A549 (cell line): ENCODE measurements at regions not wholly inside any gene's neighbourhood (a gene's known extent, or its start where the extent isn't known, plus 50 kb on each side); places are given as distances from the start of the nearest gene placed in this dataset.

Experiments
- ATAC-seq, 2 experiments: fragments of 200-7000 bp in 1 of 2; fragments of >200 bp in 1 of 2; cut with Nextera tagmentation in 1 of 2; cut with Tn5 transposase in 1 of 2; 3 replicates each; pipeline versions ENCODE4 v1.8.0 to v1.9.1; 2018 to 2020; ENCODE audit warnings: mild to moderate bottlenecking in 1 of 2, moderate library complexity in 1 of 2
- CTCF ChIA-PET: fragments of 300-600 bp; sonication (Branson Sonifier 250); formaldehyde crosslinking; extraction: SDS; loops from one replicate; lab custom pipeline; 2021; ENCODE audit warnings: antibody characterized with exemption, inconsistent platforms; lab: Yijun Ruan, JAX
- POLR2A ChIA-PET: fragments of 350-600 bp; formaldehyde crosslinking; extraction: SDS; loops from one replicate; lab custom pipeline; 2021; ENCODE audit warnings: antibody characterized with exemption, inconsistent platforms; lab: Yijun Ruan, JAX
- DNase-seq, 2 experiments: peaks; one replicate each; pipeline versions ENCODE4 v3.0.0 to v3.0.0-alpha.2; 2011 to 2016; ENCODE audit warnings: low read depth in 1 of 2, low spot score in 1 of 2
- FAIRE-seq: peaks from 2 replicates; lab custom pipeline; 2011; peaks lifted over from hg19 to GRCh38; lab: Jason Lieb, UNC
- H3K27ac ChIP-seq, 2 experiments: fragments of >200 bp; sonication (Bioruptor Twin); formaldehyde crosslinking; 3 replicates each; pipeline ENCODE4 v1.5.1; 2016 to 2017
- H3K4me1 ChIP-seq: fragments of >200 bp; sonication (Bioruptor Twin); formaldehyde crosslinking; 3 replicates; pipeline ENCODE4 v1.6.1; 2016
- H3K4me2 ChIP-seq: fragments of >200 bp; sonication (Bioruptor Twin); formaldehyde crosslinking; 3 replicates; pipeline ENCODE4 v1.6.1; 2016
- H3K4me3 ChIP-seq: fragments of >200 bp; sonication (Bioruptor Twin); formaldehyde crosslinking; 3 replicates; pipeline ENCODE4 v1.5.1; 2016
- H3K9me3 ChIP-seq: fragments of >200 bp; sonication (Bioruptor Twin); formaldehyde crosslinking; 3 replicates; pipeline ENCODE4 v1.6.1; 2016
- CBX8 ChIP-seq: fragments of 200-600 bp; sonication (generic); IDR thresholded peaks from 2 replicates; pipeline ENCODE4 v1.6.1; 2016
- CHD4 ChIP-seq: fragments of 200-600 bp; sonication (generic); IDR thresholded peaks from 2 replicates; pipeline ENCODE4 v1.6.1; 2016; ENCODE audit warnings: antibody characterized with exemption, mild to moderate bottlenecking, borderline replicate concordance
- EHF ChIP-seq: fragments of 250-450 bp; sonication (Bioruptor Pico); IDR thresholded peaks from 2 replicates; pipeline ENCODE4 v1.5.0; 2020; ENCODE audit warnings: mild to moderate bottlenecking
- ELK1 ChIP-seq: fragments of 150-350 bp; IDR thresholded peaks from 2 replicates; pipeline ENCODE4 v1.6.1; 2014; ENCODE audit warnings: low read depth, mild to moderate bottlenecking, low read length
- EP300 ChIP-seq, 2 experiments: fragments of >200 bp; sonication (Bioruptor Twin); formaldehyde crosslinking; IDR thresholded peaks; 2 replicates in 1 of 2; 3 replicates in 1 of 2; pipeline ENCODE4 v1.6.1; 2016 to 2017
- FOSL2 ChIP-seq, 2 experiments: fragments of 450-650 bp in 1 of 2; fragments of >200 bp in 1 of 2; sonication (Bioruptor Twin) in 1 of 2; formaldehyde crosslinking; IDR thresholded peaks; 2 replicates each; pipeline versions ENCODE4 v1.5.0 to v1.6.1; 2016 to 2020; ENCODE audit warnings: mild to moderate bottlenecking in 1 of 2, moderate library complexity in 1 of 2
- FOXS1 ChIP-seq: fragments of 250-450 bp; sonication (Bioruptor Pico); IDR thresholded peaks from 2 replicates; pipeline ENCODE4 v1.5.0; 2020; ENCODE audit warnings: mild to moderate bottlenecking, moderate library complexity
- GATA3 ChIP-seq: IDR thresholded peaks from 2 replicates; pipeline ENCODE4 v1.6.1; 2012; ENCODE audit warnings: borderline replicate concordance
- HOXB13 ChIP-seq: fragments of 250-450 bp; sonication (Bioruptor Pico); IDR thresholded peaks from 2 replicates; pipeline ENCODE4 v1.5.0; 2020; ENCODE audit warnings: low read depth, mild to moderate bottlenecking, moderate library complexity
- JUN ChIP-seq, 2 experiments: fragments of >200 bp; sonication (Bioruptor Twin); formaldehyde crosslinking; IDR thresholded peaks; 2 replicates in 1 of 2; 3 replicates in 1 of 2; pipeline ENCODE4 v1.6.1; 2016 to 2017
- JUNB ChIP-seq: fragments of >200 bp; sonication (Bioruptor Twin); formaldehyde crosslinking; IDR thresholded peaks from 2 replicates; pipeline ENCODE4 v1.6.1; 2016
- MAX ChIP-seq: IDR thresholded peaks from 2 replicates; pipeline ENCODE4 v1.6.1; 2012
- MAZ ChIP-seq: fragments of 150-350 bp; IDR thresholded peaks from 2 replicates; pipeline ENCODE4 v1.6.1; 2014; ENCODE audit warnings: antibody characterized with exemption, low read depth, low read length, borderline replicate concordance
- NFE2L2 ChIP-seq: fragments of 150-350 bp; conservative IDR thresholded peaks from 2 replicates; pipeline ENCODE4 v1.6.1; 2014; ENCODE audit warnings: low read length
- NR3C1 ChIP-seq: fragments of >200 bp; sonication (Bioruptor Twin); formaldehyde crosslinking; IDR thresholded peaks from 3 replicates; pipeline ENCODE4 v1.6.1; 2017
- POLR2A ChIP-seq: IDR thresholded peaks from 2 replicates; pipeline ENCODE4 v1.6.1; 2012; ENCODE audit warnings: mild to moderate bottlenecking, low read length
- RCOR1 ChIP-seq: fragments of 150-350 bp; IDR thresholded peaks from 2 replicates; pipeline ENCODE4 v1.6.1; 2014; ENCODE audit warnings: antibody characterized with exemption, low read length, low read depth
- RNF2 ChIP-seq: fragments of 200-600 bp; sonication (generic); IDR thresholded peaks from 2 replicates; pipeline ENCODE4 v1.6.1; 2016; ENCODE audit warnings: low read depth, mild to moderate bottlenecking, antibody characterized with exemption, moderate library complexity, borderline replicate concordance
- SMC3 ChIP-seq: fragments of >200 bp; sonication (Bioruptor Twin); formaldehyde crosslinking; IDR thresholded peaks from 3 replicates; pipeline ENCODE4 v1.6.1; 2018; ENCODE audit warnings: inconsistent platforms
- TP53 ChIP-seq: fragments of 250-450 bp; sonication (Bioruptor Pico); IDR thresholded peaks from 2 replicates; pipeline ENCODE4 v1.5.0; 2021; ENCODE audit warnings: mild to moderate bottlenecking, moderate library complexity
- ZC3H11A ChIP-seq: fragments of 450-650 bp; IDR thresholded peaks from 2 replicates; pipeline ENCODE4 v1.6.1; 2014; ENCODE audit warnings: antibody characterized with exemption, mild to moderate bottlenecking
- ZFP36 ChIP-seq: fragments of 450-650 bp; IDR thresholded peaks from 2 replicates; pipeline ENCODE4 v1.6.1; 2014; ENCODE audit warnings: borderline replicate concordance; ENCODE audit not compliant: partially characterized antibody
- ZNF302 ChIP-seq: fragments of 250-450 bp; sonication (Bioruptor Pico); IDR thresholded peaks from 2 replicates; pipeline ENCODE4 v1.9.0; 2021; ENCODE audit warnings: inconsistent platforms, mild to moderate bottlenecking, moderate library complexity
- WGBS: methylation state at CpG from one replicate; pipeline ENCODE4 v1.1.6; 2017; ENCODE audit errors: missing lambda C conversion rate; 5-methylcytosine and 5-hydroxymethylcytosine counted together
- TF ChIP-seq, protein P1 (sequence below): fragments of >200 bp; sonication (Bioruptor Twin); formaldehyde crosslinking; IDR thresholded peaks from 3 replicates; pipeline ENCODE4 v1.6.1; 2016
- TF ChIP-seq, protein P2 (sequence below): fragments of 450-650 bp; IDR thresholded peaks from 2 replicates; pipeline ENCODE4 v1.6.1; 2014; ENCODE audit warnings: antibody characterized with exemption
- TF ChIP-seq, protein P3 (sequence below): IDR thresholded peaks from 2 replicates; pipeline ENCODE4 v1.6.1; 2012
- TF ChIP-seq, protein P4 (sequence below): fragments of >200 bp; sonication (Bioruptor Twin); formaldehyde crosslinking; IDR thresholded peaks from 2 replicates; pipeline ENCODE4 v1.6.1; 2016

DNA sequence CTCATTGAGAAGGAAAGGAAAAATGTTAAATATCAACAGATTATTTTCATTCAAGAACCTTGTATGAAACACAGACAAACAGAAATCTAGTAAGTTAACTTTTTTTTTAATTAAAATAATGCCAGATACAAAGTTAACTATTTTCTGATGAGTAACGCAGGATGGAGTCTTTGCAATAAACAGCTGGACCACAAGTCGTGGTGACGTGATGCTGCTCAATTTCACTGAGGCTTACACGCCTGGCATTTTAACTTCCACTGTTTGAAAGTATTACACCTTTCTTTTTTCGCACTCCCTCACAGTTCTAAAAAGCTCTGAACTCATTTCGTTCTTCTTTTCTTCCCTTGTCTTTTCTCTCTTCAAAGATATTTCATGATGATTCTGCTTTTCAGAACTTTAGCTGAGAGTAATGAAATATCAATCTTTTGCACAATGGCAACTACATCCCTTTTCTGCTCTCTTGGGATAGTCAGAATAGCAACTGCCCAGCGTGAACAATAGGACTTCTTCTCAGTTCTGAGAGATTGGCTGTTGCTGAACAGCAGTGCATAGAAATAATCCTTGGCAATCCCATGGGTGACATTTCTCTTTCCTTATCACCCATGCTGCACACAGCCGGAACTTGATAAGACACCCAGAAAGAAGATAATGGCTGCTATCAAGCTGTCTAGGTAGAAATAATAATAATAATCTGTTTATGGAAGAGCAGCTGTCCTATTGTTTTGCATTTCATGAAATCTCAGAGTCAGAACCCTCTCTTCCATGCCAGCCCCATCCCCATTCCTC is 160.5 kb downstream of the BTG1 start:
- 78% methylated on average over 8 of the region's 8 CpGs for WGBS
- CTCF ChIA-PET = interaction anchor here (1.7 to 2.6 kb wide), 2 partner anchors 174 to 604 kb away, joined by 4 to 8 read pairs; no protein-coding TSS in a partner anchor
- H3K27ac ChIP-seq = peak overlapping the region in 1 of 2 experiments; percentile 44; a peak in 3 of 6 replicates

DNA sequence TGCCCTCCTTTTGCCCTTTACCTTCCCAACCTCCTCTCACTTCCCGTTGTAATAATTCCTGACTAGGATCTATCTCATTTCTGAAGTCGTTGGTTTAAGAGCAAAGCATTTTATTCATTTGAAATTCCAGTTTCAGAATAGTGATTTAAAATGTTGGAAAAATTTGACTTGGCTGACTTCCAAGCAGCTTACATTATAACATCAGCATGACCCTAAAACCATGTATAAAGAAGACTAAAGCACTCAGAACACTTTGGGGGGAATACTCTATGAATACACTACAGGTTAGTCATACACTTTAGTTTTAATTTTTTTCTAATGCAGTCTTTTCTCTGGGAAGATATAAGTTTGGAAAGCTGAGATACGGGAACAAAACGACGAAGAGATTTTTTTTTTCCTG is 161.1 kb downstream of the BTG1 start:
- POLR2A ChIA-PET = no interaction called here
- FAIRE-seq (no peak), ATAC-seq (no peak)

More for the DNA sequence above, 160.5 kb downstream of the BTG1 start:
- FAIRE-seq (no peak), DNase-seq (no peak), ATAC-seq (no peak)
- peak overlapping the region; percentile 67; the same call in 2 of the 3 replicates for H3K4me2 ChIP-seq
- H3K9me3 ChIP-seq = no peaks in the 10 kb centered on the region
- H3K4me1 ChIP-seq = peaks cover 24% of the 10 kb centered on the region
- POLR2A ChIA-PET = no interaction called here
- TF ChIP-seq FOXS1 (CRISPR knock-in tag) (no peak), SMC3 (no peak), EP300 (IDR thresholded peaks at IDR 0.05) (no peak), ZNF302 (CRISPR knock-in tag) (no peak), JUNB (no peak), ZC3H11A (no peak), MAX (no peak), NFE2L2 (no peak), TP53 (CRISPR knock-in tag) (no peak), POLR2A (no peak), CHD4 (no peak), ZFP36 (no peak), EHF (CRISPR knock-in tag) (no peak), NR3C1 (no peak), JUN (IDR thresholded peaks at IDR 0.05) (no peak)
- TF ChIP-seq, protein P1, sequence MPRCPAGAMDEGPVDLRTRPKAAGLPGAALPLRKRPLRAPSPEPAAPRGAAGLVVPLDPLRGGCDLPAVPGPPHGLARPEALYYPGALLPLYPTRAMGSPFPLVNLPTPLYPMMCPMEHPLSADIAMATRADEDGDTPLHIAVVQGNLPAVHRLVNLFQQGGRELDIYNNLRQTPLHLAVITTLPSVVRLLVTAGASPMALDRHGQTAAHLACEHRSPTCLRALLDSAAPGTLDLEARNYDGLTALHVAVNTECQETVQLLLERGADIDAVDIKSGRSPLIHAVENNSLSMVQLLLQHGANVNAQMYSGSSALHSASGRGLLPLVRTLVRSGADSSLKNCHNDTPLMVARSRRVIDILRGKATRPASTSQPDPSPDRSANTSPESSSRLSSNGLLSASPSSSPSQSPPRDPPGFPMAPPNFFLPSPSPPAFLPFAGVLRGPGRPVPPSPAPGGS = no peak
- TF ChIP-seq, protein P2, sequence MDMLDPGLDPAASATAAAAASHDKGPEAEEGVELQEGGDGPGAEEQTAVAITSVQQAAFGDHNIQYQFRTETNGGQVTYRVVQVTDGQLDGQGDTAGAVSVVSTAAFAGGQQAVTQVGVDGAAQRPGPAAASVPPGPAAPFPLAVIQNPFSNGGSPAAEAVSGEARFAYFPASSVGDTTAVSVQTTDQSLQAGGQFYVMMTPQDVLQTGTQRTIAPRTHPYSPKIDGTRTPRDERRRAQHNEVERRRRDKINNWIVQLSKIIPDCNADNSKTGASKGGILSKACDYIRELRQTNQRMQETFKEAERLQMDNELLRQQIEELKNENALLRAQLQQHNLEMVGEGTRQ = no peak
- H3K4me3 ChIP-seq = no peak overlapping the region

More for the DNA sequence above, 161.1 kb downstream of the BTG1 start:
- no peak for TF ChIP-seq GATA3
- TF ChIP-seq TP53 (CRISPR knock-in tag) = no peak
- TF ChIP-seq, protein P3, sequence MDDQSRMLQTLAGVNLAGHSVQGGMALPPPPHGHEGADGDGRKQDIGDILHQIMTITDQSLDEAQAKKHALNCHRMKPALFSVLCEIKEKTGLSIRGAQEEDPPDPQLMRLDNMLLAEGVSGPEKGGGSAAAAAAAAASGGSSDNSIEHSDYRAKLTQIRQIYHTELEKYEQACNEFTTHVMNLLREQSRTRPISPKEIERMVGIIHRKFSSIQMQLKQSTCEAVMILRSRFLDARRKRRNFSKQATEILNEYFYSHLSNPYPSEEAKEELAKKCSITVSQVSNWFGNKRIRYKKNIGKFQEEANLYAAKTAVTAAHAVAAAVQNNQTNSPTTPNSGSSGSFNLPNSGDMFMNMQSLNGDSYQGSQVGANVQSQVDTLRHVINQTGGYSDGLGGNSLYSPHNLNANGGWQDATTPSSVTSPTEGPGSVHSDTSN = no peak
- no peak for TF ChIP-seq CBX8
- TF ChIP-seq HOXB13 (CRISPR knock-in tag) = no peak
- TF ChIP-seq EHF (CRISPR knock-in tag) = no peak
- TF ChIP-seq FOSL2 (IDR thresholded peaks at IDR 0.05) = no peak
- no peak for TF ChIP-seq FOSL2 (CRISPR knock-in tag; IDR thresholded peaks at IDR 0.05)
- no peak for TF ChIP-seq CHD4
- TF ChIP-seq, protein P4, sequence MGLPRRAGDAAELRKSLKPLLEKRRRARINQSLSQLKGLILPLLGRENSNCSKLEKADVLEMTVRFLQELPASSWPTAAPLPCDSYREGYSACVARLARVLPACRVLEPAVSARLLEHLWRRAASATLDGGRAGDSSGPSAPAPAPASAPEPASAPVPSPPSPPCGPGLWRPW = no peak
- no peak for TF ChIP-seq RCOR1
- no peak for TF ChIP-seq JUN (IDR thresholded peaks at IDR 0.05)
- TF ChIP-seq MAZ = no peak
- no peak for TF ChIP-seq ELK1
- TF ChIP-seq FOXS1 (CRISPR knock-in tag) = no peak
- no peak for TF ChIP-seq RNF2
- TF ChIP-seq, all 56 proteins: peak for 0
- CTCF ChIA-PET = interaction anchor here (0.6 to 2.6 kb wide), 2 partner anchors 603 to 622 kb away, joined by 3 to 8 read pairs; no protein-coding TSS in a partner anchor
- Histone ChIP-seq H3K4me1 (peaks cover 24% of the 10 kb centered on the region), H3K4me2 (peak overlapping the region; percentile 34; the same call in 2 of the 3 replicates), H3K9me3 (no peaks in the 10 kb centered on the region), H3K27ac (peak overlapping the region in 1 of 2 experiments; percentile 50; a peak in 1 of 6 replicates), H3K4me3 (no peak overlapping the region)
- no peak for DNase-seq
- WGBS = 62% methylated on average over 5 of the region's 5 CpGs
